ENCODE measurements at regions not wholly inside any gene's neighbourhood (a gene's known extent, or its start where the extent isn't known, plus 50 kb on each side); places are given as distances from the start of the nearest gene placed in this dataset.

DNA sequence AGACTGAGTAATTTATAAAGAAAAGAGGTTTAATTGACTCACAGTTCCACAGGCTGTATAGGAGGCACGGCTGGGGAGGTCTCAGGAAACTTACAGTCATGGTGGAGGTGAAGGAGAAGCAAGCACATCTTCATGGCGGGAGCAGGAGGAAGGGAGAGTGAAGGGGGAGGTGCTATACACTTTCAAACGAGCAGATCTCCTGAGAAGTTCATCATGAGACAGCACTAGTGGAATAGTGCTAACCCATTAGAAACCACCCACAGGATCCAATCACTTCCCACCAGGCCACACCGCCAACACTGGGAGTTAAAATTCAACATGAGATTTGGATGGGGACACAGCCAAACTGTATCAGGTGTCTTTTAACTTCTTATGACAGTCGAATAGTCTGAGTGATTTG, 1459.3 kb upstream of the ACO1 start:
- no peaks in the 10 kb centered on the region for H3K4me1 Mint-ChIP-seq
- intact Hi-C loops (cut with micrococcal nuclease): no loop called here
- Histone ChIP-seq H3K4me3 (ENCODE audit: low read length) (no peak overlapping the region), H3K27me3 (ENCODE audit: control insufficient read depth, insufficient read depth, low read length) (no peaks in the 10 kb centered on the region), H3K4me1 (ENCODE audit: control insufficient read depth, insufficient read depth, low read length) (no peaks in the 10 kb centered on the region), H3K9me3 (ENCODE audit: control insufficient read depth, insufficient read depth, low read length) (no peaks in the 10 kb centered on the region), H3K27ac (ENCODE audit: low read length) (no peak overlapping the region), H3K36me3 (ENCODE audit: control insufficient read depth, insufficient read depth, low read length) (no peaks in the 10 kb centered on the region)
- TF ChIP-seq, protein P1, sequence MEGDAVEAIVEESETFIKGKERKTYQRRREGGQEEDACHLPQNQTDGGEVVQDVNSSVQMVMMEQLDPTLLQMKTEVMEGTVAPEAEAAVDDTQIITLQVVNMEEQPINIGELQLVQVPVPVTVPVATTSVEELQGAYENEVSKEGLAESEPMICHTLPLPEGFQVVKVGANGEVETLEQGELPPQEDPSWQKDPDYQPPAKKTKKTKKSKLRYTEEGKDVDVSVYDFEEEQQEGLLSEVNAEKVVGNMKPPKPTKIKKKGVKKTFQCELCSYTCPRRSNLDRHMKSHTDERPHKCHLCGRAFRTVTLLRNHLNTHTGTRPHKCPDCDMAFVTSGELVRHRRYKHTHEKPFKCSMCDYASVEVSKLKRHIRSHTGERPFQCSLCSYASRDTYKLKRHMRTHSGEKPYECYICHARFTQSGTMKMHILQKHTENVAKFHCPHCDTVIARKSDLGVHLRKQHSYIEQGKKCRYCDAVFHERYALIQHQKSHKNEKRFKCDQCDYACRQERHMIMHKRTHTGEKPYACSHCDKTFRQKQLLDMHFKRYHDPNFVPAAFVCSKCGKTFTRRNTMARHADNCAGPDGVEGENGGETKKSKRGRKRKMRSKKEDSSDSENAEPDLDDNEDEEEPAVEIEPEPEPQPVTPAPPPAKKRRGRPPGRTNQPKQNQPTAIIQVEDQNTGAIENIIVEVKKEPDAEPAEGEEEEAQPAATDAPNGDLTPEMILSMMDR (IDR thresholded peaks at IDR 0.05): no peak
- 79% methylated on average over 4 of the region's 5 CpGs for WGBS (ENCODE audit: insufficient coverage)
- H3K27me3 Mint-ChIP-seq (ENCODE audit: low read depth in 2 of 2): no peaks in the 10 kb centered on the region
- no peaks in the 10 kb centered on the region for H3K36me3 Mint-ChIP-seq
- H3K9me3 Mint-ChIP-seq: peaks cover 9% of the 10 kb centered on the region in 2 donors
- DNase-seq (no peak), ATAC-seq (no peak)
- H3K27ac Mint-ChIP-seq: no peak overlapping the region
- H3K4me3 Mint-ChIP-seq: no peak overlapping the region

DNA sequence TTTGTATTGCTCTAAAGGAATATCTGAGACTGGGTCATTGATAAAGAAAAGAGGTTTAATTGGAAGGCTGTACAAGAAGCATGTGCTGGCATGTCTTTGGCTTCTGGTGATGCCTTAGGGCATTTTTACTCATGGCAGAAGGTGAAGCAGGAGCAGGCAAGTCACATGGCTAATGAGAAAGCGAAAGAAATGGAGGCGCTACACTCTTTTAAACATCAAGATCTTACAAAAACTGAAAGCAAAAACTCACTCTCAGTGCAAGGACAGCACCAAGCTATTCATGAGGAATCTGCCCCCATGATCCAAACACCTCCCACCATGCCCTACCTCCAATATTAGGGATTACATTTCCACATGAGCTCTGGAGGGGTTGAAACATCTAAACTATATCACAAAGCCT, 1458.8 kb upstream of the ACO1 start:
- H3K27ac Mint-ChIP-seq: no peak overlapping the region
- intact Hi-C loops (cut with micrococcal nuclease): no loop called here
- H3K4me3 Mint-ChIP-seq: no peak overlapping the region
- peaks cover 9% of the 10 kb centered on the region in 2 donors for H3K9me3 Mint-ChIP-seq
- no peaks in the 10 kb centered on the region for H3K36me3 Mint-ChIP-seq
- DNase-seq: no peak
- H3K27me3 Mint-ChIP-seq (ENCODE audit: low read depth in 2 of 2): no peaks in the 10 kb centered on the region
- TF ChIP-seq, protein P1 (IDR thresholded peaks at IDR 0.05): no peak
- no peak overlapping the region for H3K27ac ChIP-seq (ENCODE audit: low read length)
- no peaks in the 10 kb centered on the region for H3K27me3 ChIP-seq (ENCODE audit: control insufficient read depth, insufficient read depth, low read length)
- WGBS (ENCODE audit: insufficient coverage): 91% methylated on average over 2 of the region's 2 CpGs
- no peaks in the 10 kb centered on the region for H3K4me1 ChIP-seq (ENCODE audit: control insufficient read depth, insufficient read depth, low read length)
- ATAC-seq: no peak
- no peaks in the 10 kb centered on the region for H3K9me3 ChIP-seq (ENCODE audit: control insufficient read depth, insufficient read depth, low read length)
- H3K36me3 ChIP-seq (ENCODE audit: control insufficient read depth, insufficient read depth, low read length): no peaks in the 10 kb centered on the region
- no peaks in the 10 kb centered on the region for H3K4me1 Mint-ChIP-seq
- no peak overlapping the region for H3K4me3 ChIP-seq (ENCODE audit: low read length)

DNA sequence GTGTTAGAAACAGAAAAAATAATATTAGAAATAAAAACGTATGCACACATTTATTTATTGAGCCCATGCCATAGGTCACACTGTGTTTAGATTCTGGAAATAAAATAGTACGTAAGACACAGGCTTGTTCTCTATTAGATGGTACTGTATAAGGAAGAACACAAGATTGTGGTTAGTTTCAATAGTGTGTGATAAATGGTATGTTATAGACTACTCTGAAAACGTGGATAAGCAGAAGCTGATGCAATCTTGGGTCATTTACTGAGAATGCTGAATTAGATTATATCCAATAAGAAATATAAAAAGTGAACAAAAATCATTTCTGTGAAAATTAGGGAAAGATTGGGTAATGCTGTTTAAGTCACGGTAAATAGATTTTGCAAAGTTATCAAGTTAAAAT, 1456.4 kb upstream of the ACO1 start:
- no peaks in the 10 kb centered on the region for H3K9me3 ChIP-seq (ENCODE audit: control insufficient read depth, insufficient read depth, low read length)
- no peaks in the 10 kb centered on the region for H3K27me3 ChIP-seq (ENCODE audit: control insufficient read depth, insufficient read depth, low read length)
- TF ChIP-seq, protein P1 (IDR thresholded peaks at IDR 0.05): no peak
- no peak overlapping the region for H3K4me3 ChIP-seq (ENCODE audit: low read length)
- Mint-ChIP-seq H3K4me3 (no peak overlapping the region), H3K9me3 (peaks cover 6 to 9% of the 10 kb centered on the region in 2 donors), H3K27ac (no peak overlapping the region), H3K4me1 (no peaks in the 10 kb centered on the region), H3K36me3 (no peaks in the 10 kb centered on the region), H3K27me3 (ENCODE audit: low read depth in 2 of 2) (no peaks in the 10 kb centered on the region)
- DNase-seq (no peak), ATAC-seq (no peak)
- no peaks in the 10 kb centered on the region for H3K4me1 ChIP-seq (ENCODE audit: control insufficient read depth, insufficient read depth, low read length)
- H3K36me3 ChIP-seq (ENCODE audit: control insufficient read depth, insufficient read depth, low read length): no peaks in the 10 kb centered on the region
- H3K27ac ChIP-seq (ENCODE audit: low read length): no peak overlapping the region
- intact Hi-C loops (cut with micrococcal nuclease): no loop called here
- WGBS (ENCODE audit: insufficient coverage): 76% methylated on average over 2 of the region's 4 CpGs

DNA sequence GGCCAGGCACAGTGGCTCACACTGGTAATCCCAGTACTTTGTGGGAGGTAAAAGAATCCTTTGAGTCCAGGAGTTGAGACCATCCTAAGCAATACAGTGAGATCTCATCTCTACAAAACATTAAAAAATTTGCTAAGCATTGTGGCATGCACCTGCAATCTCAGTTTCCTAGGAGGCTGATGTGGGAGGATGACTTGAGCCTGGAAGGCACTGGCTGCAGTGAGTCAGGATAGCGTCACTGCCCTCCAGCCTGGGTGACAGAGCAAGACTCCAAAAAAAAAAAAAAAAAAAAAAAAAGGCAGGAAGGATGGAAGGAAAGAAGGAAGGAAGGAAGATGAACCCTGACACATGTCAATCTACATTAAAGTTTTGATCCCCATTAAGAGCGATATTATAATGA, 1452.2 kb upstream of the ACO1 start:
- no peak overlapping the region for H3K4me3 ChIP-seq (ENCODE audit: low read length)
- H3K27me3 ChIP-seq (ENCODE audit: control insufficient read depth, insufficient read depth, low read length): no peaks in the 10 kb centered on the region
- TF ChIP-seq, protein P1 (IDR thresholded peaks at IDR 0.05): no peak
- intact Hi-C loops (cut with micrococcal nuclease): no loop called here
- H3K4me3 Mint-ChIP-seq: no peak overlapping the region
- no peak for DNase-seq
- H3K27me3 Mint-ChIP-seq (ENCODE audit: low read depth in 2 of 2): no peaks in the 10 kb centered on the region
- no peak for ATAC-seq
- H3K27ac ChIP-seq (ENCODE audit: low read length): no peak overlapping the region
- H3K9me3 Mint-ChIP-seq: peaks cover 2 to 18% of the 10 kb centered on the region in 2 donors
- 100% methylated on average over 1 of the region's 2 CpGs for WGBS (ENCODE audit: insufficient coverage)
- H3K36me3 Mint-ChIP-seq: no peaks in the 10 kb centered on the region
- no peaks in the 10 kb centered on the region for H3K4me1 Mint-ChIP-seq
- H3K9me3 ChIP-seq (ENCODE audit: control insufficient read depth, insufficient read depth, low read length): no peaks in the 10 kb centered on the region
- no peak overlapping the region for H3K27ac Mint-ChIP-seq
- no peaks in the 10 kb centered on the region for H3K4me1 ChIP-seq (ENCODE audit: control insufficient read depth, insufficient read depth, low read length)
- no peaks in the 10 kb centered on the region for H3K36me3 ChIP-seq (ENCODE audit: control insufficient read depth, insufficient read depth, low read length)
